ENCODE measurements at regions not wholly inside any gene's neighbourhood (a gene's known extent, or its start where the extent isn't known, plus 50 kb on each side); places are given as distances from the start of the nearest gene placed in this dataset.
A peak's percentile ranks its signal among the peaks of the same experiment; 100 is the strongest.

DNA sequence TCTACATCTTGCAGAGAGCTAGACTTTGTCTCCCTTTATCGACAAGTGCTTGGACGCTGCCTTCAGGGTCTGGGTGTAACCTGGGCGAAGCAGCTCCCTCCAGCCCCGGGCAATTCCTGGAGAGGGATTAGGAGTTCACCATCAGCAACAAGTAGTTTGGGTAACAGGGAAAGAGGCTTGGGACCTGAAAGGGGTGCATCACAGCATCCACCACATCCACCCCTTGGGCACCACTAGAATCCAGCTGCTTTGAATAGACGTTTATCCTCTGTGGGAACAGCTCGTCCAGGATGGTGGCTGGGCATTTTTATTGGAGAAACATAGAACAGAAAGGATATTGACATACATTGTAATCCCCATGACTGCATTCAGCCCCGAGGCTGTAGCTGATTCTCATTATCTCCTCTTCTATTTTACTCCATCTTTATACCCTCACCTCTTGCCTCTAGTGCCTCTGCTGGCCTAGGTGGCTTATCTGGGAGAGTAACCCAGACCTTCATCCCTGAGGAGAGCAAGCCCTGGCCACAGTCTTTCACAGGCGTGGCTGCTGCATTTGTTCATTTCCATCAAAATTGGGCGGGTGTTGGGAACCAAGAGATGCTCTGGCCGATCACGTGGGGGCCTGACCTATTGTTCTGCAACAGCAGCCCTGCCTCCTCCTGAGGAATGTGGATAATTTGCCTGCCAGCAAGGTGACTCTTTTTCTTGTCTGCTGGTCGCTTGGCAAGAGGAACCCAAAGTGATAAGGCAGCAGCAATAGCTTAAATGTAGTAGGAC lies 109.2 kb upstream of the RALGAPA2 start:
- no peaks in the 10 kb centered on the region for H3K27me3 ChIP-seq
- ATAC-seq: no peak
- no peak overlapping the region for H3K4me3 ChIP-seq
- no peaks in the 10 kb centered on the region for H3K36me3 ChIP-seq
- no peak for DNase-seq
- intact Hi-C loops (cut with DNase I): loop anchor here (5.0 kb wide), 1 partner anchor 149 kb away; no protein-coding TSS in a partner anchor
- H3K9me3 ChIP-seq: no peaks in the 10 kb centered on the region
- TF ChIP-seq, protein P1, sequence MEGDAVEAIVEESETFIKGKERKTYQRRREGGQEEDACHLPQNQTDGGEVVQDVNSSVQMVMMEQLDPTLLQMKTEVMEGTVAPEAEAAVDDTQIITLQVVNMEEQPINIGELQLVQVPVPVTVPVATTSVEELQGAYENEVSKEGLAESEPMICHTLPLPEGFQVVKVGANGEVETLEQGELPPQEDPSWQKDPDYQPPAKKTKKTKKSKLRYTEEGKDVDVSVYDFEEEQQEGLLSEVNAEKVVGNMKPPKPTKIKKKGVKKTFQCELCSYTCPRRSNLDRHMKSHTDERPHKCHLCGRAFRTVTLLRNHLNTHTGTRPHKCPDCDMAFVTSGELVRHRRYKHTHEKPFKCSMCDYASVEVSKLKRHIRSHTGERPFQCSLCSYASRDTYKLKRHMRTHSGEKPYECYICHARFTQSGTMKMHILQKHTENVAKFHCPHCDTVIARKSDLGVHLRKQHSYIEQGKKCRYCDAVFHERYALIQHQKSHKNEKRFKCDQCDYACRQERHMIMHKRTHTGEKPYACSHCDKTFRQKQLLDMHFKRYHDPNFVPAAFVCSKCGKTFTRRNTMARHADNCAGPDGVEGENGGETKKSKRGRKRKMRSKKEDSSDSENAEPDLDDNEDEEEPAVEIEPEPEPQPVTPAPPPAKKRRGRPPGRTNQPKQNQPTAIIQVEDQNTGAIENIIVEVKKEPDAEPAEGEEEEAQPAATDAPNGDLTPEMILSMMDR (IDR thresholded peaks at IDR 0.05): no peak
- peaks cover 5% of the 10 kb centered on the region for H3K4me1 ChIP-seq
- H3K27ac ChIP-seq: no peak overlapping the region

DNA sequence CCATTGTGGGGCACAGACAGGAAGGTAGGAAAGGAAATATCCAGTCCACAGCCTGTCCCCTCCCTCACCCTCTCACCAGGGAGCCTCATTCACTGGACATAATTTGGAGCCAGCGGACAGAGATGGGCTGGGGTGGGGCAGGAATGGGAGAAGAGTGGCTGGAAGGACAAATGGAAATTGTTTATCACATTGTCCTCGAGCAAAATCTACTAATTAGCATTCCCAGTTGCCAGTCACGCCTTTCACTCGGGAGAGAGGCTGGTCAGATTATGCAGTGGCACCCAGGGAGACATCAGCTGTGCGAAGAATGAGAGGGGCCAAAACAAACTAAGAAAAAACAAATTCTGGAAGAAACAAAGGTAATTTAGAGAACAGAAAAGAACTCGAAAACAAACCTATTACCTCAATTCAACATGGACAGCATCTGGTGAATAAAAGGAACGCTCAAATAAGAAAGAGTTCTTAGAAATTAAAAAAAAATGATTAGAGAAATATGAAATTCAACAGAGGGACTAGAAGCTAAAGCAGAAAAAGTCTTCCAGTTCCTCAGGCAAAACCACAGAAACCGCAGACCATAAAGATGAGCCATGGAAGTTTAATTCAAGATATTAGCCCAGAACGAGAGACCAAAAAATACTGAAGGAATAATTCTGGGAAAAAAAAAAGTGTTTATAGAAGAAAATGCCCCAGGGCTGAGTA lies 108.5 kb upstream of the RALGAPA2 start:
- no peak for DNase-seq
- no peaks in the 10 kb centered on the region for H3K9me3 ChIP-seq
- H3K36me3 ChIP-seq: no peaks in the 10 kb centered on the region
- TF ChIP-seq, protein P1 (IDR thresholded peaks at IDR 0.05): no peak
- no peak for ATAC-seq
- no peaks in the 10 kb centered on the region for H3K27me3 ChIP-seq
- H3K4me3 ChIP-seq: no peak overlapping the region
- intact Hi-C loops (cut with DNase I): loop anchor here (5.0 kb wide), 1 partner anchor 149 kb away; no protein-coding TSS in a partner anchor
- no peak overlapping the region for H3K27ac ChIP-seq
- H3K4me1 ChIP-seq: peaks cover 5% of the 10 kb centered on the region

DNA sequence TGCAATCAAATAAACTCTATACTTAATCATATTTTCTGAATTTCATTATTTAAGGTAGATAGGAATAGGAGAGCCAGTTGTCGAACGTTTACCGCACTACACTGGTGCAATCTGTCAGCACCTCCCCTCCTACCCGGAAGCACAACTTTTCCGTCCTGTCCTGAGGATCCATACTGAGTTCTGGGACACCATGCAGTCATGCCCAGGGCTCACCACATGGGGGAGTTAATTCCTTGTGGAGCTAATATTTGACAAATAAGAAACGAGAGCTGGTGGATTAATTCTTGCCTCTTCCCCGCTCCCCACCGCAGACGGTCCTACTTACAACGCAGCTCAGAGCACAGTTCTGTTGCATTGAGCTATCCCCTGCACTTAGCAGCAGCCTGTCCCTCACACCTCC lies 107.7 kb upstream of the RALGAPA2 start:
- DNase-seq (no peak), ATAC-seq (peak; percentile 67)
- TF ChIP-seq, protein P1 (IDR thresholded peaks at IDR 0.05): peak; percentile 47
- intact Hi-C loops (cut with DNase I): loop anchor here (5.0 kb wide), 1 partner anchor 148 kb away; no protein-coding TSS in a partner anchor
- Histone ChIP-seq H3K27me3 (no peaks in the 10 kb centered on the region), H3K4me1 (peaks cover 9% of the 10 kb centered on the region), H3K9me3 (no peaks in the 10 kb centered on the region), H3K4me3 (no peak overlapping the region), H3K36me3 (no peaks in the 10 kb centered on the region), H3K27ac (no peak overlapping the region)

DNA sequence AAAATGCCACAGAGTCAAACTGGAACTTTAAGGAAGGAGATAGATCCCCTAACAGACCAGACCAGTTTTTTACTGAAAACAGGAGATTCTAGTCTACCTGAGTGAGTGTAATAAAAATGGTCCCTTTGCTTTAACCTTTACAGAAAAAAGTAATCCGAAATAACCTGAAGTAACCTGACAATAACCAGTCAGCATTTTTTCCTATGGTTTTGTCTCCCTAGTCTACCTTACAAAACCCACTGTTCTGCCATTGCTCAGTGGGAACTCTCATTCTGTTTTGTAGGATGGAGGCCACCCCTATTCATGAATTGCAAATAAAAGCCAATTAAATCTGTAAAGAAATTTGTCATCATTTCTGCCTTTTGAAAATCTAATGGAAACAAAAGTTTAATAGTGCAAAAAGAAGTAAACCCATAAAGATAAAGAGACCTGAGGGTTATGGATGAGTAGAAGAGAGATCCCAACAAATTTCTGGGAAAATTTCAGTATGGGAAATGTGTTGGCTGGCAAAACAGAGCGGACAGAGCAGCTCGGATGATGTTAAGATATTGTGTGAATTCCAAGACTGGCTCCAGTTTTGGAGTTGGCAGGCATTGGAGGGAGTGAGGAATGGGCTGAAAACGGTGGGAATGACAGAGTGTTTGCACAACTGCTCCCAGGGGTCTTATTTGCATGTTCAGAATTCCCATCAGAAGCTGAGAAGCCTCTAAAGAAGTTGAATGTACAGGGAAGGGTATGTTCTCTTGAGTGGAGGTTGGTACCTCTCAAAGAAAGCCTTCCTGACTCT lies 104.7 kb upstream of the RALGAPA2 start:
- no peaks in the 10 kb centered on the region for H3K27me3 ChIP-seq
- no peaks in the 10 kb centered on the region for H3K36me3 ChIP-seq
- H3K27ac ChIP-seq: no peak overlapping the region
- intact Hi-C loops (cut with DNase I): no loop called here
- H3K9me3 ChIP-seq: no peaks in the 10 kb centered on the region
- H3K4me1 ChIP-seq: peaks cover 4% of the 10 kb centered on the region
- TF ChIP-seq, protein P1 (IDR thresholded peaks at IDR 0.05): no peak
- DNase-seq (no peak), ATAC-seq (no peak)
- H3K4me3 ChIP-seq: no peak overlapping the region

DNA sequence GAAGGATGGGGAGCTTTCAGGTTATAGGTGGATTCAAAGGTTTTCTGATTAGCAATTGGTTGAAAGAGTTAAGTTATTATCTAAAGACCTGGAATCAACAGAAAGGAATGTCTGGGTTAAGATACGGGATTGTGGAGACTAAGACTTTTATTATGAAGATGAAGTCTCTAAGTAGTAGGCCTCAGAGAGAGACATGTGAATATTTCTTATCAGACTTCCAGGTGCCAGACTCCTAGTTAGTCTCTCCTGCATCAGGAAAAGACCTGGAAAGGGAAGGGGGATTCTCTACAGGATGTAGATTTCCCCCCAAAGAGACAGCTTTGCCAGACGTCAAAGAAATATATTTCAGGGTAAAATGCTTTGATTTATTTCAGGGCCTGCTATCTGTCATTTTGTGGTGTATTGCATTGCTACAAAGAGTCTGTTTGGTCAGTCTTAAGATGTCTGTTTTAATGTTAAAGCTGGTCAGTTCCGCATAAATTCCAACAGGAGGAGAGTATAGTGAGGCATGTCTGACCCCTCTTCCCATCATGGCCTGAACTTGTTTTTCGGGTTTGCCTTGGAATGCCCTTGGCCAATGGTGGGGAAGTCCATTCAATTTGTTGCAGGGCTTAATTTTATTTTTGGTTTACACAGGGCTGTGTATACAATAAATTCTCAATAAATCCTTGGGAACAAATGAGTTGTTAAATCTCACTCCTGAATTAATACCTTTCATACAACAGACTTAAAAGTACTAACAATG lies 103.4 kb upstream of the RALGAPA2 start:
- no peak for ATAC-seq
- TF ChIP-seq, protein P1 (IDR thresholded peaks at IDR 0.05): no peak
- Histone ChIP-seq H3K36me3 (no peaks in the 10 kb centered on the region), H3K27me3 (no peaks in the 10 kb centered on the region), H3K4me3 (no peak overlapping the region), H3K27ac (no peak overlapping the region), H3K4me1 (peaks cover 4% of the 10 kb centered on the region), H3K9me3 (no peaks in the 10 kb centered on the region)
- intact Hi-C loops (cut with DNase I): no loop called here
- no peak for DNase-seq

Measured in upper lobe of right lung (tissue), 1 donor.